Central memory CD8-positive, alpha-beta T cell (primary cell): ENCODE measurements at regions not wholly inside any gene's neighbourhood (a gene's known extent, or its start where the extent isn't known, plus 50 kb on each side); places are given as distances from the start of the nearest gene placed in this dataset.
"Not testable (repeated sequence)": the region's sequence is repeated elsewhere in the genome, so short reads cannot be mapped to it uniquely, and the experiment has no call there.

Source experiments
- ATAC-seq: fragments of 150-1000 bp; cut with Tn5 transposase; replicated peaks from 2 replicates; pipeline ENCODE4 v1.10.0; 2022; ENCODE audit warnings: mild to moderate bottlenecking, moderate FRiP score, moderate number of reproducible peaks; ENCODE audit not compliant: poor library complexity, severe bottlenecking; ENCODE audit errors: extremely low read depth
- DNase-seq, 2 donors: peaks; one replicate each; pipeline ENCODE4 v3.0.0; 2021; ENCODE audit warnings: low spot score in 2 of 2
- H3K27ac Mint-ChIP-seq: one replicate; pipeline ENCODE4 v1.8.0; 2022; ENCODE audit warnings: low read depth, mild to moderate bottlenecking, moderate library complexity, mixed read lengths
- H3K27me3 Mint-ChIP-seq: one replicate; pipeline ENCODE4 v1.8.0; 2022; ENCODE audit warnings: mixed read lengths
- H3K36me3 Mint-ChIP-seq: one replicate; pipeline ENCODE4 v1.8.0; 2022; ENCODE audit warnings: mild to moderate bottlenecking, moderate library complexity, mixed read lengths; ENCODE audit not compliant: insufficient read depth
- H3K4me1 Mint-ChIP-seq: one replicate; pipeline ENCODE4 v1.8.0; 2022; ENCODE audit warnings: mixed read lengths
- H3K4me3 Mint-ChIP-seq: one replicate; pipeline ENCODE4 v1.8.0; 2022; ENCODE audit warnings: mild to moderate bottlenecking, moderate library complexity, mixed read lengths
- H3K9me3 Mint-ChIP-seq: one replicate; pipeline ENCODE4 v1.8.0; 2022; ENCODE audit warnings: mixed read lengths

DNA sequence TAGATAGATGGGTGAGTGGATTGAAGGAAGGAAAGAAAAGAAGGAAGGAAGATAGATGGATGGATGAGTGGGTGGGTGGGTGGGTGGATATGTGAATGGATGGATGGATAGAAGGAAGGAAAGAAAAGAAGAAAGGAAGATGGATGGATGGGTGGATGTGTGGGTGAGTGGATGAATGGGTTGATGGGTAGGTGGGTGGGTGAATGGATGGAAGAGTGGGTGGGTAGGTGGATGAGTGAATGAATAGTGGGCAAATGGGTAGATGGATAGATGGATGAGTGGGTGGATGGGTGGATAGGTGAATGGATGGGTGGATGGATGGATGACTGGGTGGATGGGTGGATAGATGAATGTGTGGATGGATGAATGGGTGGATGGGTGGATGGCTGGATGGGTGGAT, 117.9 kb upstream of the PPP1R26 start:
- H3K27me3 Mint-ChIP-seq, H3K27ac Mint-ChIP-seq, ATAC-seq, H3K36me3 Mint-ChIP-seq, H3K9me3 Mint-ChIP-seq, H3K4me3 Mint-ChIP-seq, H3K4me1 Mint-ChIP-seq, DNase-seq: not testable (repeated sequence)

DNA sequence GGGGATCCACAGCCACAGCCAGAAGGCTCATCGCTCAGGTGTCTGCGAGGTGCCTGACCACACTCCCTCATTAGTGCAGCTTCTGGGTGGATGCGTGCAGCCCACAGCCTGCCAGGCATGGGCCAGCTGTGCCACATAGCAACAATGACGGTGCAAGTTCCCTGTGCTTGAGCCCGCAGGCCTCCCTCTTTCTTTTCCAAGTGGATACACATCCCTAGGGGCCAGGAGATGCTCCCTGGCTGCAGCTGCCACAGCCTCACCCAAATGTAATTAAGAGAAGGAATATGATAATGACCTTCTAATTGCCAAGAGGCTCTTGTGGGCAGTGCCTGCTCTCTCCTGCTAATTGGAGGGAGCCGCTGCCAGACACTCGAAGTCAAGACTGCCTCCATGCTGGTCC, 116.0 kb upstream of the PPP1R26 start:
- DNase-seq (no peak), ATAC-seq (no peak)
- Mint-ChIP-seq H3K9me3 (no peaks in the 10 kb centered on the region), H3K4me3 (no peak overlapping the region), H3K27ac (no peak overlapping the region), H3K36me3 (peaks cover 2% of the 10 kb centered on the region), H3K27me3 (peaks cover 8% of the 10 kb centered on the region), H3K4me1 (no peaks in the 10 kb centered on the region)

DNA sequence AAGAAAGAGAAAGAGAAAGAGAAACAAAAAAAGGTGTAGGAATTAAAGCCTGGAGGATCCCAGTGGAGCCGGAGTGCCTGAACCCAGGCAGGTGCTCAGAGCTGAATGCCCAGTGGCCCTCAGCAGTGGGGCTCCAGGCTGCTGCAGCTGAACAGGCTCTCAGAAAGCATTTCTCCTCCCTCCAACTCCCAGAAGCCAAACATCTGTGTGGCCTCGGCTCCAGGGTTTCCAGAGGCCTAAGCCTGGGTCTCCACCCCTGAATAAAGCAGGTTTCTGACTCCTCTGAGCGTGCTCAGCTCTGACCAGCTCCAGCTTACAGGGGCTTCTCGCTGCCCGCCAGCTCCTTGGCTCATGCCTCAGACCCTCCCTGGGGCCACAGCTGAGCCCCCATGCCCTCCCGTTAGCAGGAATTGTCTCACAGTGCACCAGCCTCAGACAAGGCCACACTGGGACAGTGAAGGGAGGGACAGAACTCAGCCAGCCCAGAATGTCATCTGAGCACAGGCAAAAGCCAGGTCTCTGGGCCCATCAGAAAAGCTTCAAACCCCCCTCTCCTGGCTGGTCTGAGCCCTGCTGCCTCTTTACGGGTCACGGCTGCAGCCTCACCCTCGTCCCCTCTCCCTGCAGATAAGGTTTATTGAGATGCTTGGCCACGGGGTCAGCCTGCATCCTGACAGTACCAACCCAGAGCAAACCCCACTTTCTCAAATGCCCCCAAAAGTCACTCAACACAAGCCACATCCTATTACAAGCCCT, 114.4 kb upstream of the PPP1R26 start:
- no peaks in the 10 kb centered on the region for H3K9me3 Mint-ChIP-seq
- H3K4me1 Mint-ChIP-seq: no peaks in the 10 kb centered on the region
- no peak for ATAC-seq
- DNase-seq: no peak
- no peak overlapping the region for H3K27ac Mint-ChIP-seq
- H3K27me3 Mint-ChIP-seq: peaks cover 8% of the 10 kb centered on the region
- H3K36me3 Mint-ChIP-seq: peaks cover 2% of the 10 kb centered on the region
- no peak overlapping the region for H3K4me3 Mint-ChIP-seq

DNA sequence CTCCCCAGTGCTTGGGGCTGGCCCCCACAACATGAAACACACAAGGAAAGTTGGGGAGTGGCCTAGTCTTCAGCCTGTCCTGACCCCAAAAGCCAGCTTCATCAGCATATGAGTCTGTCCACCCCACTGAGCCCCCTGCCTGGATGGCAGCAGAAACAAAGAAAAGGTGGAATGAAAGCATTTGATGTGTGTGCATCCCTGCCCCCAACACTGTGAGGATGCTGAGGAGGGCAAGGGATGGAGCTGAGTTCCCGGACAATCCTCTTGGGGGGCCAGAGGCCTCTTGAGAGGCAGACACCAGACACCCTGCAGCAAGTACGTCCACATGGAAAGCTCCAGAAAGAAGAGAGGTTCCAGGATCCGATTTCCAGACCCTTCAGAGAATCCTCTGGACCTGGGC, 113.5 kb upstream of the PPP1R26 start:
- ATAC-seq: no peak
- DNase-seq: no peak
- no peaks in the 10 kb centered on the region for H3K4me1 Mint-ChIP-seq
- no peaks in the 10 kb centered on the region for H3K9me3 Mint-ChIP-seq
- peaks cover 2% of the 10 kb centered on the region for H3K36me3 Mint-ChIP-seq
- no peak overlapping the region for H3K4me3 Mint-ChIP-seq
- no peak overlapping the region for H3K27ac Mint-ChIP-seq
- peaks cover 8% of the 10 kb centered on the region for H3K27me3 Mint-ChIP-seq

DNA sequence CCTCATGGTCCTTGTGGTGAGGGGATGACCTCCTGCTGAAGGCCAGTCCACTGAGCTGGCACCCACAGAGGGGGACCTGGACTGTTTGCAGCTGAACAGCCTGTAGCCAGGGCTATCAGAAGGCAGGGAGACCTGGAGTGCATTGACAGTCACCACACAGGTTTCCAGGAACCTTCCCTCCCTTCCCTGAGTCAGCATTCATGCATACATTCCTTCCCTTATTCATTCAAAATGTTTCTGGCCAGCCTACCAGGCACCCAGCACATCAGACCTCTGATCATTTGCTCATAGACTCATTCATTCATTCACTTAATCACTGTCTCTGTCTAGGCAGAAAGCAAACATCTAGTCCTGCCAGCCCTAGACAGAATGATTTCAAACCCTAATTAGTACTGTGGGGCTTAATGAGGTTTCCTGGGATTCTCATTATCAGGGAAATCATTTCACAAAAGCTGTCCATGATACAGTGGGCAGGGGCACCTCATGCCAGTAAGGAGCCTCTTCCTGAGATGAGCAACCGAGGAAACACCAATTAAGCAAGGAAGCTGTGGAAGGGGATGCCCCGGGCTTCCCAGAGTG, 110.1 kb upstream of the PPP1R26 start:
- no peak for ATAC-seq
- no peaks in the 10 kb centered on the region for H3K4me1 Mint-ChIP-seq
- H3K4me3 Mint-ChIP-seq: no peak overlapping the region
- H3K9me3 Mint-ChIP-seq: no peaks in the 10 kb centered on the region
- peaks cover 21% of the 10 kb centered on the region for H3K27me3 Mint-ChIP-seq
- no peak for DNase-seq
- no peak overlapping the region for H3K27ac Mint-ChIP-seq
- no peaks in the 10 kb centered on the region for H3K36me3 Mint-ChIP-seq

DNA sequence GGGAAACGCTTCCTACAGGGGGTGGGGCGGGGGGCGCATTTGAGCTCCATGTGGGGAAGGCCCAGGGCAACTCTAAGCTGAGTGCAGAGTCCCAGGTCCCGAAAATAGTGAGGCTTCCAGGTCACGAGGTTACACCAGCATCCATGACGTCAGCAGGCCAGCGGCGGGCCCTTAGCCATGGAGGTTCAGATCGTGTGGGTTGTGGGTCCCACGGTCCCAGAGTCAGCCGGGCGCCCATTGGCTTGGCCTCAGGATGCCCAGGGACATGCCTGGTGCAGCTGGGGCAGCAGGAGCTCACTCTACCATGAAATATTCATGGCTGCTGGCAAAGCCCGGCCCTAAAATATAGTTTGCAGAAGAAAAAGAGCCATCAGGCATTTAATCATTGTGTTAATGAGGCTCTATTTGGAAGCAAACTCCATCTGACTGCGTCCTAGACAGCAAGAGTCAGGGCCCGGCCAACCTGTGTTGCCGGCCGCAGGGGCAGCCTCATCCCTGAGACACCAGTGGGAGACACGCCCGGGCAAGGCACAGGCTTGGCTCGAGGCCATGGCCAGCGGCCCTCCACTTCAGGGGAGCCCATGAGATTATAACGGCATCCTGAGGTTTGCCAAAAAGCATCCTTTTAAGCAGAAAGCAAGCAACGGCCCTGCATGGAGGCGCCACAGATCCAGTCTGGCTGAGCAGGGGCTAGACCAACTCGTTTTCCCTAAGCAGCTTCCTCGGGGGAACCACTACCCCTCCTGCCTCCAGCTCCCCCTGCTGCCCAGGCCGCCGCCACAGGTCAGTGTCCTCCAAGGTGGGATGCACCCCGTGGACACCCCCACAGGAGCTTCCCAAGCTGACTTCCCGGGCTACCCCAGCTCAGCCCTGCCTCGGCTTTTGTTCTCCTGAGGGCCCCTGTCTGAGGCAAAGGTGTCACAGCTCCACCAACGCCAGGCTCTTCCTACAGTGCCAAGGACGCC, 108.9 kb upstream of the PPP1R26 start:
- ATAC-seq (no peak), DNase-seq (no peak)
- H3K27ac Mint-ChIP-seq: no peak overlapping the region
- peaks cover 30% of the 10 kb centered on the region for H3K27me3 Mint-ChIP-seq
- no peaks in the 10 kb centered on the region for H3K9me3 Mint-ChIP-seq
- H3K4me3 Mint-ChIP-seq: no peak overlapping the region
- H3K4me1 Mint-ChIP-seq: no peaks in the 10 kb centered on the region
- H3K36me3 Mint-ChIP-seq: no peaks in the 10 kb centered on the region

DNA sequence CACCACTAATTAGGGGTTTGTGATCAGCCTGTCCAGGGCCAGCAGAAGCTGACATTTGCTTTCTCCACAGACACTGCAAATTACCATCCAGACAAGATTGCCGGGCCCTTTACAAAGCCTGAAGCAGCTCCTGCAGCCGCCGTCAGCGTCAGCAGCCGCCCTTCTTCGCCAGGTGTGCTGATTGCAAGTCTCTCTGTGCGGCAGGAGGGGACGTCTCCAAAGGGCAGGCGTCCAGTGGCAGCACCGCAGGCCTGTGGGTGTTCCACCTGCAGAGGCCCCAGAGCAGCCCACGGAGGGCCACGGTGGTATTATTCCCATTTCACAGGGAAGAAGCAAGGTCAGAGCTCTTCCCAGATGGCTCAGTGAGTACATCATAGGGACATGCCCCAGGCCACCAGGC, 108.0 kb upstream of the PPP1R26 start:
- H3K36me3 Mint-ChIP-seq: no peaks in the 10 kb centered on the region
- peaks cover 30% of the 10 kb centered on the region for H3K27me3 Mint-ChIP-seq
- no peak overlapping the region for H3K27ac Mint-ChIP-seq
- ATAC-seq (no peak), DNase-seq (no peak)
- H3K9me3 Mint-ChIP-seq: no peaks in the 10 kb centered on the region
- no peaks in the 10 kb centered on the region for H3K4me1 Mint-ChIP-seq
- no peak overlapping the region for H3K4me3 Mint-ChIP-seq

DNA sequence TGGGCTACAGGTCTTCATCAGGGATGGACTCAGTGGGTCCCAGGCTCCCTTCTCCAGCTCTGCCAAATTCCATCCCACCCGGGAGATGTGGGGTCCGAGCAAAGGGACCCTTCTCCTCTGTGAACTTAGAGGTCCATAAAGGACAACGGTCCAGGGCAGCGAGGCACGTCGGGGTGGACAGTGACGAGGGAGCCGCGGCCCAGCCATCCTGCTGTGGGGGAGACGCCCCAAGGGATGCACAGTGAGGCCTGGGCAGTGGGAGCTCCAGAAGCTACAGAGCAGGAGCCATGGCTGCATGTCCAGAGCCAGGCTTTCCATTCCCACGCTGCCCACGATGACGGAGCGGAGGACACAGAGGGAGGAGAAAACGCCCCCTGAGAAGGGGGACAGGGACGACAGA, 107.5 kb upstream of the PPP1R26 start:
- no peak overlapping the region for H3K4me3 Mint-ChIP-seq
- no peaks in the 10 kb centered on the region for H3K36me3 Mint-ChIP-seq
- peaks cover 30% of the 10 kb centered on the region for H3K27me3 Mint-ChIP-seq
- no peaks in the 10 kb centered on the region for H3K9me3 Mint-ChIP-seq
- no peak for DNase-seq
- no peaks in the 10 kb centered on the region for H3K4me1 Mint-ChIP-seq
- no peak overlapping the region for H3K27ac Mint-ChIP-seq
- ATAC-seq: no peak

DNA sequence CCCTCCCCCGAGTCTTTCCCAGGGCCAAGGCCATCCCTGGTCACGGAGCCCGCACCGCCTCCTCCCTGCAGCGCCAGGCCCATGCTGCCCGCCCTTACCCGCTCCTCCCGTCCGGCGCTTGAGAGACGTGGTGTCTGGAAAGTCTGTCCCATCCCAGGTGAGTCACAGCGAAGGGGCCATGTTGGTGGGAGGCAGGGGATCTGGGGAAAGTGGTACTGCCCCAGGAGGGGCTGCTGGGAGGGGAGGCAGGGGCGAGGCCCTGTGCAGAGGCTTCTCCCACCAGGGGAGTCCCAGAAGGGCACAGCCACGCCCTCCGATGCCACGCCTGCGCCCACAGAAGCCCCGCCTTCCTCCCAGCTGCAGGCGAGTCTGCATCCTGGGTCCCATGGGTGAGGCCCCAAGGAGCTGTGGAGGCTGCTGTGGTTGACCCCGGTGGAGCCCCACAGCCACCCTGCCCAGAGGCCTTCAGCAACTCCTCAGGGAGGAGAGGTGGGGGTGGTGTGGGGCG, 107.0 kb upstream of the PPP1R26 start:
- H3K4me3 Mint-ChIP-seq: no peak overlapping the region
- no peaks in the 10 kb centered on the region for H3K4me1 Mint-ChIP-seq
- ATAC-seq (no peak), DNase-seq (no peak)
- no peak overlapping the region for H3K27ac Mint-ChIP-seq
- H3K27me3 Mint-ChIP-seq: peaks cover 30% of the 10 kb centered on the region
- H3K9me3 Mint-ChIP-seq: no peaks in the 10 kb centered on the region
- no peaks in the 10 kb centered on the region for H3K36me3 Mint-ChIP-seq

DNA sequence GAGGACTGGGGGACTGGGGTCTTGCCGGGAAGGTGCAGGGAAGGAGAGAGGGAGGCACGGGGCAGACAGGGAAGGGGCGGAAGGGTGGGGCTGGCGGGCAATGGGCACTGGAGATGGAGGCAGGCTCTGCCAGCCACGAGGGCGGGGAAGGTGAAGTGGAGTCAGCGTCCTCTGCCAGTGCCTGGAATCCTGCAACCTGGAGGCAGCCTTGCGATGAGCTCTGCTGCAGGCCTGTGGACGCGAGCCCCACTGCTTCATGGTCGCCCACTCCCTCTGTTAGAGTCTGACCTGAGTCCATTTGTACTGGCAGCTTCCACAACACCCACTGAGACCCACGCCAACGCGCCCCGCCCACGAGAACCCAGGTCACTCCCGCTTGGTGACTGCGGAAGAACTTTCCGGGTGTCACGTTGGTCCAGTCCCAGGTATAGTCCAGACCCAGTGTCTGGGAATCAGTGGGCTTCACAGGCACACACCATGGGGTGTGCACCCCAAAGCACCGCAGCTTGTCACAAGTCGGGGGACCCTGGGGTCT, 106.4 kb upstream of the PPP1R26 start:
- H3K27me3 Mint-ChIP-seq: peaks cover 30% of the 10 kb centered on the region

DNA sequence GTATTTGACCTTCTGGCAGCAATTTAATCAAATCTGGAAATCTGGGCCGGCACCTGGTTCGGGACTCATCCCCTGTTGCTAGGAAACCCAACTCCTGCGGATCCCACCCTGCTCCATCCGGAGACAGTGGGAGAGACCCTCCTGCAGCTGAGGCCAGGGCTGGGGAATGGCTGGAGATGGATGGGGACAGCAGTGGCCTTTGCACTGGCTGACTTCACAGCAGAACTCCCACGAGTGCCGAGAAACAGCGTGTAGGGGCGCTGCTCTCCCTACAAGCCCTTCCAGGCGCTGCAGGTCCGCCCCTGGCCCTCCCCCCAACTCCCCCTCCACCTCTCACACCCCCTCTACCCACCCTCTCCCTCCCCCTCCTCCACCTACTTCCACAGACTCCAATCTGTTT, 105.8 kb upstream of the PPP1R26 start:
- no peaks in the 10 kb centered on the region for H3K4me1 Mint-ChIP-seq
- DNase-seq (no peak), ATAC-seq (no peak)
- H3K4me3 Mint-ChIP-seq: no peak overlapping the region
- no peaks in the 10 kb centered on the region for H3K36me3 Mint-ChIP-seq
- H3K9me3 Mint-ChIP-seq: no peaks in the 10 kb centered on the region
- H3K27me3 Mint-ChIP-seq: peaks cover 30% of the 10 kb centered on the region
- no peak overlapping the region for H3K27ac Mint-ChIP-seq

More for the DNA sequence above, 106.4 kb upstream of the PPP1R26 start:
- Mint-ChIP-seq H3K4me3 (no peak overlapping the region), H3K9me3 (no peaks in the 10 kb centered on the region), H3K4me1 (no peaks in the 10 kb centered on the region), H3K27ac (no peak overlapping the region), H3K36me3 (no peaks in the 10 kb centered on the region)
- no peak for DNase-seq
- ATAC-seq: no peak

DNA sequence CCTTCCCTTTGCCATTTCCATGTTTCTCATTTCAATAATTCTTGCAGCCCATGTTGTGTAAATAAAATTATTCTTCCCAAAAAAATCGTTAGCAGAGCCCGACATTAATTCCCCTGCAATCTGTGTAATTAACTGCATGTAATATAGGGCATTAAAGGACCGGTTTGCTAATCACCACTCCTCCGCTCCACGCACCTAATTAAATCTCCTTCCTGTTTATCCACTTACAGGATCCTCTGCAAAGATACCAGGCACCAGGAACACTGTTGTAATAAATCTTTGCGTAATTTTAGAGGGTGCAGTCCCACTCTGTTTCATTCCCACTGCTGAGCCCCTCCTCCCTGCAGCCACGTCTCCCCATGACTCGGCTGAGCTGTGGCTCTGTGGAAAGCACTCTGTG, 105.0 kb upstream of the PPP1R26 start:
- Mint-ChIP-seq H3K4me3 (no peak overlapping the region), H3K4me1 (no peaks in the 10 kb centered on the region), H3K27me3 (peaks cover 30% of the 10 kb centered on the region), H3K9me3 (no peaks in the 10 kb centered on the region), H3K36me3 (no peaks in the 10 kb centered on the region), H3K27ac (no peak overlapping the region)
- ATAC-seq (no peak), DNase-seq (no peak)
